ENCODE measurements at regions not wholly inside any gene's neighbourhood (a gene's known extent, or its start where the extent isn't known, plus 50 kb on each side); places are given as distances from the start of the nearest gene placed in this dataset.
"Not testable (repeated sequence)": the region's sequence is repeated elsewhere in the genome, so short reads cannot be mapped to it uniquely, and the experiment has no call there.

GRCh38 chr3:145698250-145698649 lies 462.7 kb downstream of the PLOD2 start:
- DNase-seq (ENCODE audit: low read depth in 2 of 2): no peak

- no peak for DNase-seq (ENCODE audit: low read depth in 2 of 2)
These were observed 462.2 kb downstream of the PLOD2 start for GRCh38 chr3:145698749-145699148.

- DNase-seq (ENCODE audit: low read depth in 2 of 2): no peak
These were observed 457.0 kb downstream of the PLOD2 start for GRCh38 chr3:145704020-145704419.

- not testable (repeated sequence) for DNase-seq (ENCODE audit: low read depth in 2 of 2)
These were observed 451.2 kb downstream of the PLOD2 start for GRCh38 chr3:145709779-145710178.

- no peak for DNase-seq (ENCODE audit: low read depth in 2 of 2)
These were observed 444.5 kb downstream of the PLOD2 start for GRCh38 chr3:145716519-145716918.

GRCh38 chr3:145719114-145719513 lies 441.9 kb downstream of the PLOD2 start:
- no peak for DNase-seq (ENCODE audit: low read depth in 2 of 2)

GRCh38 chr3:145721273-145721805 lies 439.6 kb downstream of the PLOD2 start:
- no peak for DNase-seq (ENCODE audit: low read depth in 2 of 2)

- DNase-seq (ENCODE audit: low read depth in 2 of 2): no peak
These were observed 439.2 kb downstream of the PLOD2 start for GRCh38 chr3:145721815-145722214.

- no peak for DNase-seq (ENCODE audit: low read depth in 2 of 2)
These were observed 433.5 kb downstream of the PLOD2 start for GRCh38 chr3:145727476-145727875.

GRCh38 chr3:145735631-145736030 lies 425.4 kb downstream of the PLOD2 start:
- no peak for DNase-seq (ENCODE audit: low read depth in 2 of 2)

GRCh38 chr3:145737952-145738351 lies 423.0 kb downstream of the PLOD2 start:
- DNase-seq (ENCODE audit: low read depth in 2 of 2): no peak

- no peak for DNase-seq (ENCODE audit: low read depth in 2 of 2)
These were observed 421.1 kb downstream of the PLOD2 start for GRCh38 chr3:145739926-145740325.

- no peak for DNase-seq (ENCODE audit: low read depth in 2 of 2)
These were observed 410.3 kb downstream of the PLOD2 start for GRCh38 chr3:145750657-145751056.

- no peak for DNase-seq (ENCODE audit: low read depth in 2 of 2)
These were observed 408.4 kb downstream of the PLOD2 start for GRCh38 chr3:145752576-145752975.

- no peak for DNase-seq (ENCODE audit: low read depth in 2 of 2)
These were observed 406.2 kb downstream of the PLOD2 start for GRCh38 chr3:145754605-145755289.

GRCh38 chr3:145760036-145760435 lies 400.9 kb downstream of the PLOD2 start:
- DNase-seq (ENCODE audit: low read depth in 2 of 2): no peak

GRCh38 chr3:145767909-145768308 lies 393.1 kb downstream of the PLOD2 start:
- DNase-seq (ENCODE audit: low read depth in 2 of 2): no peak

GRCh38 chr3:145776782-145777408 lies 384.1 kb downstream of the PLOD2 start:
- DNase-seq (ENCODE audit: low read depth in 2 of 2): peak in 1 of 2 donors; percentile 1

- DNase-seq (ENCODE audit: low read depth in 2 of 2): no peak
These were observed 380.7 kb downstream of the PLOD2 start for GRCh38 chr3:145780301-145780700.

- no peak for DNase-seq (ENCODE audit: low read depth in 2 of 2)
These were observed 375.3 kb downstream of the PLOD2 start for GRCh38 chr3:145785668-145786067.

- no peak for DNase-seq (ENCODE audit: low read depth in 2 of 2)
These were observed 363.0 kb downstream of the PLOD2 start for GRCh38 chr3:145798007-145798406.

- no peak for DNase-seq (ENCODE audit: low read depth in 2 of 2)
These were observed 362.1 kb downstream of the PLOD2 start for GRCh38 chr3:145798696-145799537.

Measured in stimulated activated CD4-positive, alpha-beta T cell treated with anti-CD3 and anti-CD28 coated beads, Interleukin-4, amount 100 ng/mL, for 48 hours (primary cell).